ENCODE measurements at regions not wholly inside any gene's neighbourhood (a gene's known extent, or its start where the extent isn't known, plus 50 kb on each side); places are given as distances from the start of the nearest gene placed in this dataset.

DNA sequence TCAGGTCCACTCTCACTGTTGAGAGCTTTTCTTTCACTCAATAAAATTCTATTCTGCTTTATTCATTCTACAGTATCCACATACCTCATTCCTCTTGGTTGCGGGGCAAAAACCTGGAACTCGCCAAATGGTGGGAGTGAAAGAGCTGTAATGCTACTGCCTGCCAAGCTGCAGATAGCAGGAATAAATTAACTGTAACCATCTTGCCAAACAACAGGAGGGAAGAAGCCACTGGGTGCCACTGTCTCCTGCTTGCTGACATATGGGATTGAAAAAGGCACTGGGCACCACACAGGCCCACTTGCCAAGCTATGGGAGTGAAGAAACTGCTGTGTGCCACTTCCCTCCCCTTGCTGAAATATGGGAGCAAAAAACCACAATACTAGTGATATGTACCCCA is 111.9 kb upstream of the CNTN1 start:
- TF ChIP-seq POLR2AphosphoS5 (IDR thresholded peaks at IDR 0.05; ENCODE audit: low read depth, low read length) (no peak), POLR2A (IDR thresholded peaks at IDR 0.05; ENCODE audit: low read depth, low read length) (no peak), PAX5 (IDR thresholded peaks at IDR 0.05; ENCODE audit: insufficient read depth, low read length, severe bottlenecking) (no peak), TAF1 (IDR thresholded peaks at IDR 0.05; ENCODE audit: low read depth, low read length) (no peak), SPI1 (IDR thresholded peaks at IDR 0.05; ENCODE audit: low read depth, low read length) (no peak)

Data from GM12891 (cell line).